ENCODE measurements at regions not wholly inside any gene's neighbourhood (a gene's known extent, or its start where the extent isn't known, plus 50 kb on each side); places are given as distances from the start of the nearest gene placed in this dataset.

DNA sequence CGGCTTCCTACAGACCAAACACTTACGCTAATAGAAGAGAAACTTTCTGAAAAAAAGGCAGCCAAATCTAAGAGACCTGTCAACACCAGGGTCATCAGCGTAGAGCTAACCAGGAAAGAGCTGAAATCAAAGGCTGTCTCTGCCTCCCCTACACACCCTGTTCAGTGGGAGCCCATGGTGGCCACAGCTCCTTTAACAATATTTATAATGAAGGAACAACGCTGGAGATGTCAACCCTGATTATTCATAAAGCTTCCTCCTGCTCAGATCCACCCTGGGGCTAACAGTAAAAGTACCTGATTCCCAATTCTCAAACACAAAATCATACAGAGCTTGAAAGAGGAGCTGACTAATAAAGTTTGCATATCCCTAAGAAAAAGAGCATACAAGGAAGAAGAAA, 133.7 kb downstream of the ANXA2 start:
- TF ChIP-seq, protein P1, sequence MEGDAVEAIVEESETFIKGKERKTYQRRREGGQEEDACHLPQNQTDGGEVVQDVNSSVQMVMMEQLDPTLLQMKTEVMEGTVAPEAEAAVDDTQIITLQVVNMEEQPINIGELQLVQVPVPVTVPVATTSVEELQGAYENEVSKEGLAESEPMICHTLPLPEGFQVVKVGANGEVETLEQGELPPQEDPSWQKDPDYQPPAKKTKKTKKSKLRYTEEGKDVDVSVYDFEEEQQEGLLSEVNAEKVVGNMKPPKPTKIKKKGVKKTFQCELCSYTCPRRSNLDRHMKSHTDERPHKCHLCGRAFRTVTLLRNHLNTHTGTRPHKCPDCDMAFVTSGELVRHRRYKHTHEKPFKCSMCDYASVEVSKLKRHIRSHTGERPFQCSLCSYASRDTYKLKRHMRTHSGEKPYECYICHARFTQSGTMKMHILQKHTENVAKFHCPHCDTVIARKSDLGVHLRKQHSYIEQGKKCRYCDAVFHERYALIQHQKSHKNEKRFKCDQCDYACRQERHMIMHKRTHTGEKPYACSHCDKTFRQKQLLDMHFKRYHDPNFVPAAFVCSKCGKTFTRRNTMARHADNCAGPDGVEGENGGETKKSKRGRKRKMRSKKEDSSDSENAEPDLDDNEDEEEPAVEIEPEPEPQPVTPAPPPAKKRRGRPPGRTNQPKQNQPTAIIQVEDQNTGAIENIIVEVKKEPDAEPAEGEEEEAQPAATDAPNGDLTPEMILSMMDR (IDR thresholded peaks at IDR 0.05): no peak
- TF ChIP-seq POLR2AphosphoS5 (IDR thresholded peaks at IDR 0.05) (no peak), POLR2A (IDR thresholded peaks at IDR 0.05; ENCODE audit: low read depth) (no peak)
